ENCODE measurements at regions not wholly inside any gene's neighbourhood (a gene's known extent, or its start where the extent isn't known, plus 50 kb on each side); places are given as distances from the start of the nearest gene placed in this dataset.

DNA sequence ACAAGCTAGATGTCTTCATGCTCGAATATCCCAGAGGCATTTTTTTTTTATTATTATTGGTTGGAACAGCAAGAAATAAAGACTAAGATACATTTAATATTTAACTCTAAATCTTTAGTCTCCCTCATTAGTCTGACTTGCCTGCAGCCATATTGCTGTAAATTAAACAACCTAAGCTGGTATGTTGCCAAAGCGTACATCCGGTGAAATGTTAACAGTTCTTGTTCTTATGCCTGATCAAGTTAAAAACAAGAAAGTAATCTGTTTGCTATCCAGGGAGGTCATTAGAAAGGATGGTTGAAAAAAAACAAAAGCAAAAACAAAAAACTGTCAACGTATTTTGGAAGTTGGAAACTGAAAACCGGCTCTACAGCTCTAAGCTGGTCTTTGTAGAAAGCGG lies 125.9 kb upstream of the NABP1 start:
- CTCF ChIA-PET: interaction anchor here (0.6 to 6.4 kb wide), 3 partner anchors 30 to 611 kb away, joined by 5 to 76 read pairs (median 5); no protein-coding TSS in a partner anchor
- intact Hi-C loops (cut with micrococcal nuclease): loop anchor here in 1 of 2 donors (10.0 kb wide), 1 partner anchor 733 kb away; no protein-coding TSS in a partner anchor
- ATAC-seq: no peak

GRCh38 chr2:191554240-191554639 lies 123.7 kb upstream of the NABP1 start:
- H3K4me3 ChIP-seq (ENCODE audit: low read length): no peak overlapping the region
- no peaks in the 10 kb centered on the region for H3K4me1 ChIP-seq (ENCODE audit: control insufficient read depth in 2 of 2, insufficient read depth in 2 of 2, low read length in 2 of 2)
- H3K27ac Mint-ChIP-seq: peak overlapping the region in 1 of 9 donors; percentile 51
- no peak for DNase-seq
- no peak overlapping the region for H3K4me3 Mint-ChIP-seq
- no peaks in the 10 kb centered on the region for H3K9me3 Mint-ChIP-seq
- CTCF ChIA-PET: interaction anchor here (0.7 to 6.4 kb wide), 9 partner anchors 10 to 608 kb away, joined by 3 to 76 read pairs (median 4); no protein-coding TSS in a partner anchor
- ATAC-seq: no peak
- H3K27me3 ChIP-seq (ENCODE audit: control insufficient read depth in 2 of 2, insufficient read depth in 2 of 2, low read length in 2 of 2): no peaks in the 10 kb centered on the region
- no peaks in the 10 kb centered on the region for H3K9me3 ChIP-seq (ENCODE audit: control insufficient read depth in 2 of 3, low read length in 3 of 3)
- no peaks in the 10 kb centered on the region for H3K36me3 ChIP-seq (ENCODE audit: control insufficient read depth in 2 of 3, insufficient read depth in 3 of 3, low read length in 3 of 3)
- H3K27me3 Mint-ChIP-seq: peaks cover 13 to 28% (median 19%) of the 10 kb centered on the region in 5 donors
- intact Hi-C loops (cut with micrococcal nuclease): loop anchor here in 1 of 2 donors (10.0 kb wide), 1 partner anchor 731 kb away; no protein-coding TSS in a partner anchor
- POLR2A ChIA-PET: no interaction called here
- H3K4me1 Mint-ChIP-seq: peaks cover 0 to 5% (median 3%) of the 10 kb centered on the region in 7 donors
- no peak overlapping the region for H3K27ac ChIP-seq (ENCODE audit: low read depth, low read length)
- H3K36me3 Mint-ChIP-seq: no peaks in the 10 kb centered on the region

More for the DNA sequence above, 125.9 kb upstream of the NABP1 start:
- Histone ChIP-seq H3K36me3 (ENCODE audit: control insufficient read depth in 2 of 3, insufficient read depth in 3 of 3, low read length in 3 of 3) (no peaks in the 10 kb centered on the region), H3K4me1 (ENCODE audit: control insufficient read depth in 2 of 2, insufficient read depth in 2 of 2, low read length in 2 of 2) (no peaks in the 10 kb centered on the region), H3K27me3 (ENCODE audit: control insufficient read depth in 2 of 2, insufficient read depth in 2 of 2, low read length in 2 of 2) (no peaks in the 10 kb centered on the region), H3K9me3 (ENCODE audit: control insufficient read depth in 2 of 3, low read length in 3 of 3) (no peaks in the 10 kb centered on the region), H3K27ac (ENCODE audit: low read depth, low read length) (no peak overlapping the region), H3K4me3 (ENCODE audit: low read length) (no peak overlapping the region)
- Mint-ChIP-seq H3K36me3 (no peaks in the 10 kb centered on the region), H3K4me3 (no peak overlapping the region), H3K4me1 (peaks cover 0 to 5% (median 3%) of the 10 kb centered on the region in 7 donors), H3K27me3 (peaks cover 13 to 25% (median 19%) of the 10 kb centered on the region in 5 donors), H3K27ac (no peak overlapping the region), H3K9me3 (no peaks in the 10 kb centered on the region)
- no peak for DNase-seq
- POLR2A ChIA-PET: no interaction called here

- CTCF ChIA-PET: interaction anchor here (0.8 to 6.4 kb wide), 10 partner anchors 11 to 607 kb away, joined by 3 to 76 read pairs (median 3); no protein-coding TSS in a partner anchor
- Mint-ChIP-seq H3K27ac (no peak overlapping the region), H3K36me3 (no peaks in the 10 kb centered on the region), H3K4me1 (peaks cover 0 to 5% (median 3%) of the 10 kb centered on the region in 7 donors), H3K27me3 (peaks cover 13 to 34% (median 18%) of the 10 kb centered on the region in 5 donors), H3K4me3 (peak overlapping the region in 4 of 10 donors; percentile 23 to 64 (median 43)), H3K9me3 (no peaks in the 10 kb centered on the region)
- POLR2A ChIA-PET: no interaction called here
- H3K9me3 ChIP-seq (ENCODE audit: control insufficient read depth in 2 of 3, low read length in 3 of 3): no peaks in the 10 kb centered on the region
- H3K36me3 ChIP-seq (ENCODE audit: control insufficient read depth in 2 of 3, insufficient read depth in 3 of 3, low read length in 3 of 3): no peaks in the 10 kb centered on the region
- intact Hi-C loops (cut with micrococcal nuclease): loop anchor here (1.0 to 10.0 kb wide), 6 partner anchors 136 to 737 kb away; no protein-coding TSS in a partner anchor
- no peaks in the 10 kb centered on the region for H3K4me1 ChIP-seq (ENCODE audit: control insufficient read depth in 2 of 2, insufficient read depth in 2 of 2, low read length in 2 of 2)
- no peak overlapping the region for H3K27ac ChIP-seq (ENCODE audit: low read depth, low read length)
- peak; percentile 40 to 78 (median 66) for DNase-seq
- ATAC-seq: peak; percentile 89
- no peak overlapping the region for H3K4me3 ChIP-seq (ENCODE audit: low read length)
- no peaks in the 10 kb centered on the region for H3K27me3 ChIP-seq (ENCODE audit: control insufficient read depth in 2 of 2, insufficient read depth in 2 of 2, low read length in 2 of 2)
Measured at GRCh38 chr2:191555092-191555742, 122.7 kb upstream of the NABP1 start.

GRCh38 chr2:191556463-191556862 lies 121.5 kb upstream of the NABP1 start:
- DNase-seq: no peak
- Histone ChIP-seq H3K4me3 (ENCODE audit: low read length) (no peak overlapping the region), H3K27me3 (ENCODE audit: control insufficient read depth in 2 of 2, insufficient read depth in 2 of 2, low read length in 2 of 2) (no peaks in the 10 kb centered on the region), H3K27ac (ENCODE audit: low read depth, low read length) (no peak overlapping the region), H3K9me3 (ENCODE audit: control insufficient read depth in 2 of 3, low read length in 3 of 3) (no peaks in the 10 kb centered on the region), H3K4me1 (ENCODE audit: control insufficient read depth in 2 of 2, insufficient read depth in 2 of 2, low read length in 2 of 2) (no peaks in the 10 kb centered on the region), H3K36me3 (ENCODE audit: control insufficient read depth in 2 of 3, insufficient read depth in 3 of 3, low read length in 3 of 3) (no peaks in the 10 kb centered on the region)
- H3K4me3 Mint-ChIP-seq: no peak overlapping the region
- H3K27ac Mint-ChIP-seq: peak overlapping the region in 1 of 9 donors; percentile 38
- H3K27me3 Mint-ChIP-seq: peaks cover 11 to 38% (median 13%) of the 10 kb centered on the region in 5 donors
- no peaks in the 10 kb centered on the region for H3K36me3 Mint-ChIP-seq
- intact Hi-C loops (cut with micrococcal nuclease): loop anchor here (5.0 to 10.0 kb wide), 2 partner anchors 728 to 736 kb away; no protein-coding TSS in a partner anchor
- H3K4me1 Mint-ChIP-seq: peaks cover 0 to 5% (median 3%) of the 10 kb centered on the region in 7 donors
- ChIA-PET POLR2A (no interaction called here), CTCF (interaction anchor here (0.6 to 6.4 kb wide), 4 partner anchors 10 to 635 kb away, joined by 3 to 76 read pairs (median 4); no protein-coding TSS in a partner anchor)
- no peaks in the 10 kb centered on the region for H3K9me3 Mint-ChIP-seq
- no peak for ATAC-seq

DNA sequence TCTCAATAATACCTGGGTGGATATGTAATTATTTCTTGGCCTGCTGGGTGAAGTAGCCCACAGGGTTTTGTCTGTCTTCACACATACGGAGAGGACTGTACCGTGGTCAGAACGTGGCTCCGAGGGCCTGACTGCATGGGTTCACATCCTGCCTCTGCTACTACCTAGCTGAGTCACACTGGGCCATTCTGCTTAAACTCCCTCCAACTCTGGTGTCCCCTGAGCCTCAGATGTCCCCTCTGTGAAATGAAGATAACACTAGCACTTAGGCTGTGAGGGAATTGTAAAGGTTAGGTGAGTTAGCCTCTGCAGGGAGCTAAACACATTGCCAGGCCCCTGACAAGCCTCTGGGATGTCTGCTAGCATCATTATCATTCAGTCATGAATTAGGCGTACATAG lies 120.1 kb upstream of the NABP1 start:
- ATAC-seq (no peak), DNase-seq (no peak)
- Mint-ChIP-seq H3K4me1 (peaks cover 0 to 5% (median 3%) of the 10 kb centered on the region in 7 donors), H3K4me3 (no peak overlapping the region), H3K27ac (no peak overlapping the region), H3K36me3 (no peaks in the 10 kb centered on the region), H3K9me3 (no peaks in the 10 kb centered on the region), H3K27me3 (peaks cover 10 to 37% (median 14%) of the 10 kb centered on the region in 5 donors)
- intact Hi-C loops (cut with micrococcal nuclease): loop anchor here (5.0 to 10.0 kb wide), 2 partner anchors 727 to 734 kb away; no protein-coding TSS in a partner anchor
- H3K27me3 ChIP-seq (ENCODE audit: control insufficient read depth in 2 of 2, insufficient read depth in 2 of 2, low read length in 2 of 2): no peaks in the 10 kb centered on the region
- no peaks in the 10 kb centered on the region for H3K36me3 ChIP-seq (ENCODE audit: control insufficient read depth in 2 of 3, insufficient read depth in 3 of 3, low read length in 3 of 3)
- no peak overlapping the region for H3K4me3 ChIP-seq (ENCODE audit: low read length)
- H3K27ac ChIP-seq (ENCODE audit: low read depth, low read length): no peak overlapping the region
- POLR2A ChIA-PET: no interaction called here
- no peaks in the 10 kb centered on the region for H3K4me1 ChIP-seq (ENCODE audit: control insufficient read depth in 2 of 2, insufficient read depth in 2 of 2, low read length in 2 of 2)
- H3K9me3 ChIP-seq (ENCODE audit: control insufficient read depth in 2 of 3, low read length in 3 of 3): no peaks in the 10 kb centered on the region
- CTCF ChIA-PET: interaction anchor here (1.1 to 3.0 kb wide), 2 partner anchors 9 to 605 kb away, joined by 3 to 12 read pairs; no protein-coding TSS in a partner anchor

GRCh38 chr2:191559569-191559968 lies 118.4 kb upstream of the NABP1 start:
- no peaks in the 10 kb centered on the region for H3K36me3 Mint-ChIP-seq
- no peak for ATAC-seq
- ChIA-PET POLR2A (no interaction called here), CTCF (interaction anchor here (0.6 to 3.0 kb wide), 4 partner anchors 9 to 603 kb away, joined by 3 to 12 read pairs (median 4); no protein-coding TSS in a partner anchor)
- no peak overlapping the region for H3K4me3 Mint-ChIP-seq
- intact Hi-C loops (cut with micrococcal nuclease): loop anchor here (5.0 to 10.0 kb wide), 2 partner anchors 725 to 733 kb away; no protein-coding TSS in a partner anchor
- no peak for DNase-seq
- no peak overlapping the region for H3K4me3 ChIP-seq (ENCODE audit: low read length)
- H3K4me1 Mint-ChIP-seq: peaks cover 0 to 10% (median 3%) of the 10 kb centered on the region in 7 donors
- no peak overlapping the region for H3K27ac Mint-ChIP-seq
- H3K9me3 ChIP-seq (ENCODE audit: control insufficient read depth in 2 of 3, low read length in 3 of 3): no peaks in the 10 kb centered on the region
- H3K36me3 ChIP-seq (ENCODE audit: control insufficient read depth in 2 of 3, insufficient read depth in 3 of 3, low read length in 3 of 3): no peaks in the 10 kb centered on the region
- peaks cover 2 to 44% (median 13%) of the 10 kb centered on the region in 5 donors for H3K27me3 Mint-ChIP-seq
- H3K27ac ChIP-seq (ENCODE audit: low read depth, low read length): no peak overlapping the region
- H3K27me3 ChIP-seq (ENCODE audit: control insufficient read depth in 2 of 2, insufficient read depth in 2 of 2, low read length in 2 of 2): peaks cover 0 to 7% of the 10 kb centered on the region in 2 donors
- H3K9me3 Mint-ChIP-seq: no peaks in the 10 kb centered on the region
- H3K4me1 ChIP-seq (ENCODE audit: control insufficient read depth in 2 of 2, insufficient read depth in 2 of 2, low read length in 2 of 2): no peaks in the 10 kb centered on the region

Data from naive thymus-derived CD4-positive, alpha-beta T cell (primary cell).